ENCODE measurements at regions not wholly inside any gene's neighbourhood (a gene's known extent, or its start where the extent isn't known, plus 50 kb on each side); places are given as distances from the start of the nearest gene placed in this dataset.

DNA sequence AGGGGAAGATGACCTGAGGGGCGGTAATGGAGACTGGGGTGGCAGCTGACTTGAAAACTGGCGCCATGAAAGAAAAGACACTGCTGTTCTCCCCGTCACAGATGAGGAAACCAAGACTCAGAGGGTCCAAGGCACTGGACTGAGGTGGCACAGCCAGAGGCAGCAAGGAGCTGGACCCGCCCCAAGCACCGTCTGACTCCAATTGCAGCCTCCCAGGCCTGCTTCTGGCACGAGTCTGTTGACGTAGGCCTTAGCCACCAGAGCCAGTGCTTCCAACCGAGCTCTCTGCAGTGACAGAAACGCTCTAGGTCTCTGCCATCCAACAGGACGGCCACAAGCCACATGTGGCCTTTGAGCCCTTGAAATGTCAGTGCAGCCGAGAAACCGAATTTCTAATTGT, 193.2 kb downstream of the OLFM1 start:
- Histone ChIP-seq H3K4me3 (ENCODE audit: low read length) (no peak overlapping the region), H3K9me3 (ENCODE audit: low read length) (no peaks in the 10 kb centered on the region), H3F3A (ENCODE audit: insufficient read depth, low read length, poor library complexity, severe bottlenecking) (no peaks in the 10 kb centered on the region), H2AFZ (ENCODE audit: low read depth, low read length) (no peak overlapping the region), H3K27me3 (ENCODE audit: insufficient read depth, low read depth, low read length) (no peaks in the 10 kb centered on the region), H3K79me2 (replicated peaks; ENCODE audit: insufficient read depth, low read length) (no peaks in the 10 kb centered on the region), H4K20me1 (ENCODE audit: insufficient read depth) (no peaks in the 10 kb centered on the region), H3K27ac (ENCODE audit: low read length) (no peak overlapping the region), H3K36me3 (ENCODE audit: insufficient read depth, low read length) (no peaks in the 10 kb centered on the region), H3K9ac (ENCODE audit: low read length) (no peak overlapping the region), H3K4me2 (ENCODE audit: low read length) (no peak overlapping the region), H3K9me2 (ENCODE audit: insufficient read depth, low read length) (no peaks in the 10 kb centered on the region)
- no peak for TF ChIP-seq RAD21 (conservative IDR thresholded peaks at IDR 0.05)
- no peak for TF ChIP-seq POLR2AphosphoS5 (IDR thresholded peaks at IDR 0.05)
- TF ChIP-seq EP300 (conservative IDR thresholded peaks at IDR 0.05; ENCODE audit: poor library complexity, severe bottlenecking): no peak
- TF ChIP-seq MXI1 (conservative IDR thresholded peaks at IDR 0.05; ENCODE audit: poor library complexity, severe bottlenecking): no peak
- no peak for TF ChIP-seq EZH2 (IDR thresholded peaks at IDR 0.05; ENCODE audit: borderline replicate concordance, insufficient read depth, low read length, poor library complexity, severe bottlenecking)
- TF ChIP-seq TAF1 (IDR thresholded peaks at IDR 0.05; ENCODE audit: low read depth): no peak
- TF ChIP-seq SMC3 (conservative IDR thresholded peaks at IDR 0.05; ENCODE audit: poor library complexity): no peak
- TF ChIP-seq REST (IDR thresholded peaks at IDR 0.05; ENCODE audit: borderline replicate concordance): no peak
- no peak for TF ChIP-seq CTCF (IDR thresholded peaks at IDR 0.05; ENCODE audit: poor library complexity, severe bottlenecking)

GRCh38 chr9:135281151-135281550, 193.7 kb downstream of the OLFM1 start:
- Histone ChIP-seq H3K27me3 (ENCODE audit: insufficient read depth, low read depth, low read length) (no peaks in the 10 kb centered on the region), H3F3A (ENCODE audit: insufficient read depth, low read length, poor library complexity, severe bottlenecking) (no peaks in the 10 kb centered on the region), H3K4me3 (ENCODE audit: low read length) (no peak overlapping the region), H3K9me3 (ENCODE audit: low read length) (no peaks in the 10 kb centered on the region), H3K9me2 (ENCODE audit: insufficient read depth, low read length) (no peaks in the 10 kb centered on the region), H4K20me1 (ENCODE audit: insufficient read depth) (no peaks in the 10 kb centered on the region), H2AFZ (ENCODE audit: low read depth, low read length) (no peak overlapping the region), H3K79me2 (replicated peaks; ENCODE audit: insufficient read depth, low read length) (no peaks in the 10 kb centered on the region), H3K36me3 (ENCODE audit: insufficient read depth, low read length) (no peaks in the 10 kb centered on the region), H3K9ac (ENCODE audit: low read length) (no peak overlapping the region), H3K4me2 (ENCODE audit: low read length) (no peak overlapping the region), H3K27ac (ENCODE audit: low read length) (no peak overlapping the region)
- no peak for TF ChIP-seq EZH2 (IDR thresholded peaks at IDR 0.05; ENCODE audit: borderline replicate concordance, insufficient read depth, low read length, poor library complexity, severe bottlenecking)
